ENCODE measurements at regions not wholly inside any gene's neighbourhood (a gene's known extent, or its start where the extent isn't known, plus 50 kb on each side); places are given as distances from the start of the nearest gene placed in this dataset.

GRCh38 chrX:115936008-115936407 lies 234.5 kb upstream of the AGTR2 start:
- no peak overlapping the region for H3K27ac ChIP-seq
- TF ChIP-seq, protein P1, sequence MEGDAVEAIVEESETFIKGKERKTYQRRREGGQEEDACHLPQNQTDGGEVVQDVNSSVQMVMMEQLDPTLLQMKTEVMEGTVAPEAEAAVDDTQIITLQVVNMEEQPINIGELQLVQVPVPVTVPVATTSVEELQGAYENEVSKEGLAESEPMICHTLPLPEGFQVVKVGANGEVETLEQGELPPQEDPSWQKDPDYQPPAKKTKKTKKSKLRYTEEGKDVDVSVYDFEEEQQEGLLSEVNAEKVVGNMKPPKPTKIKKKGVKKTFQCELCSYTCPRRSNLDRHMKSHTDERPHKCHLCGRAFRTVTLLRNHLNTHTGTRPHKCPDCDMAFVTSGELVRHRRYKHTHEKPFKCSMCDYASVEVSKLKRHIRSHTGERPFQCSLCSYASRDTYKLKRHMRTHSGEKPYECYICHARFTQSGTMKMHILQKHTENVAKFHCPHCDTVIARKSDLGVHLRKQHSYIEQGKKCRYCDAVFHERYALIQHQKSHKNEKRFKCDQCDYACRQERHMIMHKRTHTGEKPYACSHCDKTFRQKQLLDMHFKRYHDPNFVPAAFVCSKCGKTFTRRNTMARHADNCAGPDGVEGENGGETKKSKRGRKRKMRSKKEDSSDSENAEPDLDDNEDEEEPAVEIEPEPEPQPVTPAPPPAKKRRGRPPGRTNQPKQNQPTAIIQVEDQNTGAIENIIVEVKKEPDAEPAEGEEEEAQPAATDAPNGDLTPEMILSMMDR (conservative IDR thresholded peaks at IDR 0.05): no peak

- TF ChIP-seq, protein P1 (conservative IDR thresholded peaks at IDR 0.05): no peak
- no peak overlapping the region for H3K27ac ChIP-seq
Measured at GRCh38 chrX:115939070-115939469, 231.5 kb upstream of the AGTR2 start.

GRCh38 chrX:115939636-115940160 lies 230.8 kb upstream of the AGTR2 start:
- no peak overlapping the region for H3K27ac ChIP-seq
- TF ChIP-seq, protein P1 (conservative IDR thresholded peaks at IDR 0.05): no peak

GRCh38 chrX:115940348-115940747 lies 230.2 kb upstream of the AGTR2 start:
- TF ChIP-seq, protein P1 (conservative IDR thresholded peaks at IDR 0.05): no peak
- H3K27ac ChIP-seq: no peak overlapping the region

DNA sequence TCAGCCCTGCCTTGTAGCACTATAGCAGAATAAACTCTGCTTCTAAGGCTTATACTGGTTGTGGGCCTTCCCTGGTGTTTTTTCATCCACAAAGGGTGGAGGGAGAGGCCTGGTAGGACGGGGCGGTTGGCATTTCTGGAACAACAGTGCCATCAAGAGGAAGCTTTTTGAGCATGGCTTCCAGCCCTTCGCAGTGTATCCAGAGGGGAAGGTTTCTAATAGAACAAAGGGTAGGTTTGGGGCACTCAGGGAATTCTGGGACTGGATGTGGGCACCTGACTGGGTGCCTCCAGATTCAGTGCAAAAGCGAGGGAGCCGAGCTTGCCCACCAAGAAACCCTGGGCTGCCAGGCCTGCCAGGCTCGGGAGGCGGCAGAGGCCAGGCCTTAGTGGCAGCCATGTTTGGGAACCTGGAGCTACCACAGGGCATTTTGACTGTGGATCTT lies 229.6 kb upstream of the AGTR2 start:
- H3K27ac ChIP-seq: no peak overlapping the region
- TF ChIP-seq, protein P1 (conservative IDR thresholded peaks at IDR 0.05): no peak

GRCh38 chrX:115941388-115941787 lies 229.2 kb upstream of the AGTR2 start:
- TF ChIP-seq, protein P1 (conservative IDR thresholded peaks at IDR 0.05): no peak

GRCh38 chrX:115946059-115946458 lies 224.5 kb upstream of the AGTR2 start:
- no peak overlapping the region for H3K27ac ChIP-seq
- TF ChIP-seq, protein P1 (conservative IDR thresholded peaks at IDR 0.05): no peak

More at GRCh38 chrX:115941388-115941787, 229.2 kb upstream of the AGTR2 start:
- H3K27ac ChIP-seq: no peak overlapping the region

All from VCaP (cell line).